ENCODE measurements at regions not wholly inside any gene's neighbourhood (a gene's known extent, or its start where the extent isn't known, plus 50 kb on each side); places are given as distances from the start of the nearest gene placed in this dataset.

GRCh38 chr1:169005776-169006175 is 100.7 kb upstream of the ATP1B1 start:
- TF ChIP-seq CTCF (IDR thresholded peaks at IDR 0.05) (no peak), POLR2A (IDR thresholded peaks at IDR 0.05) (no peak)
